22Rv1 (cell line): ENCODE measurements at regions not wholly inside any gene's neighbourhood (a gene's known extent, or its start where the extent isn't known, plus 50 kb on each side); places are given as distances from the start of the nearest gene placed in this dataset.

Experiments used
- ZFX ChIP-seq: fragments of 450-650 bp; IDR thresholded peaks from 2 replicates; pipeline ENCODE4 v1.6.1; 2017; ENCODE audit warnings: antibody characterized with exemption, borderline replicate concordance
- TF ChIP-seq, protein P1 (sequence below): fragments of 450-650 bp; IDR thresholded peaks from 2 replicates; pipeline ENCODE4 v1.5.1; 2017; ENCODE audit warnings: mild to moderate bottlenecking

DNA sequence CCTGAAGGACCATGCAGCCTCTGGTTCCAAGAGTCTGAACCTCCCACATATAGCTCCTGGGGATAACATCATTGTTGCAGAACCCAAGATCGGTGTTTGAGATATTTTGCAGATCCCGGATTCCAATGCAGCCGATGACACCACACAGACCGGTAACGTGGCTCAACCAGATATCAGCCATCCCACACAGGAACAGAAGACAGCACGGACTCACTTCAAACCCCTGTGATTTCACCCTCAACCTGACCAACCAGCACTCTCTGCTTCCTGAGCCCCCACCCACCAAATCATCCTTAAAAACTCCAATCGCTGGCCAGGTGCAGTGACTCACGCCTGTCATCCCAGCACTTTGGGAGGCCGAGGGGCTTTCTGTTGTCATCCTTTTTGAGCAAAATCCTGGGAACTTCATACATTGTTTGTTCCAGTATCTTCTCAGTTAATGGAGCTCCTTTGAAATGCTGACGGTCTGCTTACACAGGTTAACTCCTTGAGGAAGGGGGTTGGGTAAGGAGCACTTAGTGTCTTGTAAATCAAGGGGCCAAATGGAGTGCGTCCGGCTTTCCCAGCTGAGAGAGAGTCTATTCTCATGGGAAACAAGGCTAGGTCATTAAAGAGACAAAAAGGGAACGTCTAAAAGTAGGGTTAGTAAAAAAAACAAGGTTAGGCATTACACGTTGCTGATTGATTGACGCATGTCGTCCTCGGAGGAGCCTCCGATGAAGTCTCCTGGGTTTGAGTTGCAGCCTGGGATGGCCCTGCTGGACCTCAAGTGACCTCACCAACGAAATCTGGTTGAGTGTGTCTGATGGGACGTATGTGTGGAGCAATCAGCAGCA, 230.4 kb downstream of the CRLF2 start:
- TF ChIP-seq, protein P1, sequence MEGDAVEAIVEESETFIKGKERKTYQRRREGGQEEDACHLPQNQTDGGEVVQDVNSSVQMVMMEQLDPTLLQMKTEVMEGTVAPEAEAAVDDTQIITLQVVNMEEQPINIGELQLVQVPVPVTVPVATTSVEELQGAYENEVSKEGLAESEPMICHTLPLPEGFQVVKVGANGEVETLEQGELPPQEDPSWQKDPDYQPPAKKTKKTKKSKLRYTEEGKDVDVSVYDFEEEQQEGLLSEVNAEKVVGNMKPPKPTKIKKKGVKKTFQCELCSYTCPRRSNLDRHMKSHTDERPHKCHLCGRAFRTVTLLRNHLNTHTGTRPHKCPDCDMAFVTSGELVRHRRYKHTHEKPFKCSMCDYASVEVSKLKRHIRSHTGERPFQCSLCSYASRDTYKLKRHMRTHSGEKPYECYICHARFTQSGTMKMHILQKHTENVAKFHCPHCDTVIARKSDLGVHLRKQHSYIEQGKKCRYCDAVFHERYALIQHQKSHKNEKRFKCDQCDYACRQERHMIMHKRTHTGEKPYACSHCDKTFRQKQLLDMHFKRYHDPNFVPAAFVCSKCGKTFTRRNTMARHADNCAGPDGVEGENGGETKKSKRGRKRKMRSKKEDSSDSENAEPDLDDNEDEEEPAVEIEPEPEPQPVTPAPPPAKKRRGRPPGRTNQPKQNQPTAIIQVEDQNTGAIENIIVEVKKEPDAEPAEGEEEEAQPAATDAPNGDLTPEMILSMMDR = no peak
- TF ChIP-seq ZFX = no peak
